HG03571 (cell line): ENCODE measurements at regions not wholly inside any gene's neighbourhood (a gene's known extent, or its start where the extent isn't known, plus 50 kb on each side); places are given as distances from the start of the nearest gene placed in this dataset.
"Not testable (repeated sequence)": the region's sequence is repeated elsewhere in the genome, so short reads cannot be mapped to it uniquely, and the experiment has no call there.

ENCODE experiments used
- ATAC-seq: cut with Tn5 transposase; IDR thresholded peaks from one replicate; pipeline ENCODE4 v1.9.1; 2021; ENCODE audit not compliant: unreplicated experiment

- no peak for ATAC-seq
Observed at GRCh38 chrX:39264023-39264422, 462.8 kb downstream of the MID1IP1 start.

- ATAC-seq, result no peak
Observed at GRCh38 chrX:39267176-39267575, 465.9 kb downstream of the MID1IP1 start.

GRCh38 chrX:39268207-39268606 is 466.9 kb downstream of the MID1IP1 start:
- ATAC-seq, result no peak

- ATAC-seq, result no peak
Observed at GRCh38 chrX:39275500-39276068, 474.3 kb downstream of the MID1IP1 start.

- not testable (repeated sequence) for ATAC-seq
Observed at GRCh38 chrX:39277685-39278390, 476.6 kb downstream of the MID1IP1 start.

- ATAC-seq, result no peak
Observed at GRCh38 chrX:39283239-39283638, 482.0 kb downstream of the MID1IP1 start.

GRCh38 chrX:39288592-39288991 is 487.3 kb downstream of the MID1IP1 start:
- ATAC-seq, result no peak

- ATAC-seq, result no peak
Observed at GRCh38 chrX:39289827-39290226, 488.6 kb downstream of the MID1IP1 start.

- ATAC-seq, result no peak
Observed at GRCh38 chrX:39293203-39293602, 491.9 kb downstream of the MID1IP1 start.

- no peak for ATAC-seq
Observed at GRCh38 chrX:39296472-39296871, 495.2 kb downstream of the MID1IP1 start.

- no peak for ATAC-seq
Observed at GRCh38 chrX:39298821-39299220, 497.6 kb downstream of the MID1IP1 start.

GRCh38 chrX:39299615-39300014 is 498.4 kb downstream of the MID1IP1 start:
- no peak for ATAC-seq

GRCh38 chrX:39301036-39301435 is 499.8 kb downstream of the MID1IP1 start:
- no peak for ATAC-seq

GRCh38 chrX:39302838-39303237 is 501.6 kb downstream of the MID1IP1 start:
- no peak for ATAC-seq

GRCh38 chrX:39304746-39305145 is 503.5 kb downstream of the MID1IP1 start:
- ATAC-seq, result no peak

GRCh38 chrX:39307488-39307887 is 506.2 kb downstream of the MID1IP1 start:
- no peak for ATAC-seq

GRCh38 chrX:39308126-39308525 is 506.9 kb downstream of the MID1IP1 start:
- ATAC-seq, result no peak

- ATAC-seq, result no peak
Observed at GRCh38 chrX:39309018-39309635, 507.9 kb downstream of the MID1IP1 start.

- no peak for ATAC-seq
Observed at GRCh38 chrX:39309721-39310152, 508.5 kb downstream of the MID1IP1 start.

GRCh38 chrX:39310891-39311290 is 509.6 kb downstream of the MID1IP1 start:
- ATAC-seq, result no peak

GRCh38 chrX:39311646-39312045 is 510.4 kb downstream of the MID1IP1 start:
- no peak for ATAC-seq

GRCh38 chrX:39313146-39313545 is 511.9 kb downstream of the MID1IP1 start:
- ATAC-seq, result no peak
